Endothelial cell of umbilical vein (primary cell): ENCODE measurements at regions not wholly inside any gene's neighbourhood (a gene's known extent, or its start where the extent isn't known, plus 50 kb on each side); places are given as distances from the start of the nearest gene placed in this dataset.

ENCODE experiments used
- BruUV-seq: library from RNA; stranded (reverse); fragments of 400-500 nt; replicated peaks from 2 replicates; lab custom pipeline; 2021; lab: Mats Ljungman, UMichigan
- CTCF ChIA-PET: fragments of 300-600, 350-600 bp; sonication (Branson Sonifier 250); formaldehyde crosslinking; loops from one replicate; lab custom pipeline; 2021; ENCODE audit warnings: antibody characterized with exemption, inconsistent platforms; lab: Charles Lee
- POLR2A ChIA-PET: fragments of 300-600, 350-600 bp; sonication (Branson Sonifier 250); formaldehyde crosslinking; loops from one replicate; lab custom pipeline; 2021; ENCODE audit warnings: antibody characterized with exemption, inconsistent platforms; lab: Charles Lee
- DNase-seq: peaks from one replicate; pipeline ENCODE4 v3.0.0-alpha.2; 2011; ENCODE audit warnings: low read depth, low spot score
- FAIRE-seq: peaks from 2 replicates; lab custom pipeline; 2011; peaks lifted over from hg19 to GRCh38; lab: Jason Lieb, UNC
- H2AFZ ChIP-seq: 2 replicates; pipeline ENCODE4 v1.6.0; 2012; ENCODE audit warnings: low read depth, low read length, control low read depth, inconsistent platforms
- H3K27ac ChIP-seq: 2 replicates; pipeline ENCODE4 v1.5.1; 2011; ENCODE audit warnings: low read depth, mild to moderate bottlenecking, control low read depth, low read length, moderate library complexity; ENCODE audit not compliant: insufficient read depth
- H3K27me3 ChIP-seq, 2 experiments: 2 replicates each; pipeline versions ENCODE4 v1.6.0 to v1.6.1; 2011; ENCODE audit warnings: low read length in 2 of 2, mixed read lengths in 1 of 2; ENCODE audit not compliant: control insufficient read depth in 2 of 2, insufficient read depth in 2 of 2
- H3K36me3 ChIP-seq, 2 experiments: 2 replicates in 1 of 2; 3 replicates in 1 of 2; pipeline ENCODE4 v1.5.1; 2011; ENCODE audit warnings: low read length in 2 of 2, mild to moderate bottlenecking in 1 of 2, moderate library complexity in 1 of 2; ENCODE audit not compliant: control insufficient read depth in 2 of 2, insufficient read depth in 2 of 2; ENCODE audit errors: extremely low read depth in 1 of 2
- H3K4me1 ChIP-seq: 3 replicates; pipeline ENCODE4 v1.5.1; 2011; ENCODE audit warnings: mild to moderate bottlenecking, low read length; ENCODE audit not compliant: control insufficient read depth, insufficient read depth; ENCODE audit errors: extremely low read depth
- H3K4me2 ChIP-seq: 2 replicates; pipeline ENCODE4 v1.6.1; 2011; ENCODE audit warnings: low read length, control low read depth, mixed read lengths; ENCODE audit not compliant: insufficient read depth
- H3K4me3 ChIP-seq, 3 experiments: fragments of 200-600 bp in 1 of 3; sonication (generic), shearing (Covaris generic) in 1 of 3; replicated peaks in 1 of 3; 2 replicates each; pipeline ENCODE4 v1.5.1; 2011 to 2016; ENCODE audit warnings: control low read depth in 3 of 3, low read length in 3 of 3, mild to moderate bottlenecking in 2 of 3, inconsistent platforms in 1 of 3, low read depth in 1 of 3, moderate library complexity in 1 of 3; ENCODE audit not compliant: insufficient read depth in 1 of 3
- H3K79me2 ChIP-seq: 2 replicates; pipeline ENCODE4 v1.6.0; 2012; ENCODE audit warnings: low read length, inconsistent platforms; ENCODE audit not compliant: control insufficient read depth, insufficient read depth
- H3K9ac ChIP-seq: replicated peaks from 2 replicates; pipeline ENCODE3; 2011; ENCODE audit warnings: low read length, control low read depth; ENCODE audit not compliant: insufficient read depth; ENCODE audit errors: extremely low read depth
- H3K9me1 ChIP-seq: replicated peaks from 3 replicates; pipeline ENCODE4 v1.6.0; 2011; ENCODE audit warnings: mild to moderate bottlenecking, low read length; ENCODE audit not compliant: control insufficient read depth, insufficient read depth; ENCODE audit errors: extremely low read depth
- H3K9me3 ChIP-seq: replicated peaks from 2 replicates; pipeline ENCODE4 v1.5.1; 2012; ENCODE audit warnings: low read length, inconsistent platforms; ENCODE audit not compliant: control insufficient read depth, insufficient read depth
- H4K20me1 ChIP-seq: replicated peaks from 2 replicates; pipeline ENCODE3; 2011; ENCODE audit warnings: mild to moderate bottlenecking, low read length; ENCODE audit not compliant: control insufficient read depth, insufficient read depth; ENCODE audit errors: extremely low read depth
- EZH2 ChIP-seq: IDR thresholded peaks from 2 replicates; pipeline ENCODE4 v1.6.1; 2012; ENCODE audit warnings: borderline replicate concordance, low read depth, mild to moderate bottlenecking, moderate library complexity, low read length, inconsistent platforms; ENCODE audit not compliant: severe bottlenecking
- FOS ChIP-seq: IDR thresholded peaks from 2 replicates; pipeline ENCODE4 v1.6.1; 2011; ENCODE audit warnings: mild to moderate bottlenecking, low read length, moderate library complexity, borderline replicate concordance; ENCODE audit not compliant: insufficient read depth
- GATA2 ChIP-seq: IDR thresholded peaks from 2 replicates; pipeline ENCODE4 v1.7.0; 2011; ENCODE audit warnings: low read depth, mild to moderate bottlenecking, moderate library complexity, mixed read lengths, low read length; ENCODE audit not compliant: insufficient read length, insufficient read depth
- JUN ChIP-seq: IDR thresholded peaks from 2 replicates; pipeline ENCODE4 v1.6.1; 2011; ENCODE audit warnings: borderline replicate concordance, low read depth; ENCODE audit not compliant: insufficient read length, insufficient read depth
- MYC ChIP-seq: IDR thresholded peaks from one replicate; pipeline ENCODE4 v1.6.1; 2011; ENCODE audit warnings: mild to moderate bottlenecking, low read depth, low read length
- POLR2A ChIP-seq: IDR thresholded peaks from 2 replicates; pipeline ENCODE4 v1.6.1; 2012; ENCODE audit warnings: low read depth, mild to moderate bottlenecking, control low read depth, low read length
- POLR2AphosphoS5 ChIP-seq: IDR thresholded peaks from 2 replicates; pipeline ENCODE4 v1.6.1; 2012; ENCODE audit warnings: low read depth, mild to moderate bottlenecking, control low read depth, low read length, moderate library complexity; ENCODE audit not compliant: insufficient read depth
- dilution Hi-C: fragments of 300-500 bp; cut with MboI; formaldehyde crosslinking; loops from one replicate; pipeline ENCODE4 v1.15.0; 2019; ENCODE audit warnings: low sequenced_read_pairs; ENCODE audit not compliant: extremely low pct_ligation_motif_present
- intact Hi-C: fragments of 100-400 bp; cut with micrococcal nuclease; formaldehyde crosslinking; loops from one replicate; pipeline ENCODE4 v1.10.0; 2022
- small RNA-seq: library from RNA; depleted of rRNA; stranded (forward); fragments of <200 nt; gene quantifications from one replicate; pipeline ENCODE3, GENCODE V24; 2012; ENCODE audit warnings: low replicate concordance, low read depth; ENCODE audit not compliant: insufficient read depth, insufficient read length
- TF ChIP-seq, protein P1 (sequence below): IDR thresholded peaks from 2 replicates; pipeline ENCODE4 v1.6.1; 2011; ENCODE audit not compliant: insufficient read depth, insufficient read length
- TF ChIP-seq, protein P2 (sequence below), 2 donors: IDR thresholded peaks; 1 replicate in 1 of 2; 2 replicates in 1 of 2; pipeline ENCODE4 v1.5.1; 2011; ENCODE audit warnings: low read length in 2 of 2, mild to moderate bottlenecking in 2 of 2, moderate library complexity in 2 of 2, control low read depth in 1 of 2, inconsistent platforms in 1 of 2, low read depth in 1 of 2; ENCODE audit not compliant: insufficient read depth in 1 of 2; ENCODE audit errors: extremely low read depth in 1 of 2

DNA sequence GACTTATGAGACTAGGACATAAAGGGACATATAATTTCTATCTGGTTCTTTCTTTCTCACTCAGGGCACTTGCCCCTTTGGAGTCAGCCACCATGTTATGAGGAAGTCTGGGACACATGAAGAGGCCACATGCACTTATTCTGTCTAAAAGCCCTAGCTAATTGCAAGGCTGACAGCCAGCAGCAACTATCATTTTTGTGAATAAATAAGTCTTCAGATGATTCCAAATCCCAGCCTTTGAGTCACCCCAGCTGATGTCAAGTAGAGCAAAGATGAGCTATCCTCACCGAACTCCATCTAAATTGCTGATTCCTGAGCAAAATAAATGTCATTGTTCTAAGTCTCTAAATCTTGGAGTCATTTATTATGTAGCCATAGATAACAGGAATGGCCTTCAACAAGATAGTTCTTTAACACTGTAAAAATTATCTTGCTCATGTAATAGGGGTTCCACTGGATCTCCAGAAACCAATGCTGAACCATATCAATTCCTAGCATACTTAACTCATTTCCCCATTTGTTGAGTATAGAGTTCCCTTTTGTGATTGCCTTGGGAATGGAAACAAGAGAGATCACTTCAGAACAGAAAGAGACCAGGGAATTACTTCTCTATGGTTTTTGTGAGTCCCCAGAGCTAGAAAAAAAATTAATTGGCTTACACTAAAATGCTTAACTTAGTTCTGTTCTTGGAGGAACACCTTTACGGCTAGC lies 50.6 kb upstream of the FN1 start:
- Histone ChIP-seq H3K79me2 (no peaks in the 10 kb centered on the region), H3K36me3 (no peaks in the 10 kb centered on the region), H3K4me3 (no peak overlapping the region), H3K27ac (no peak overlapping the region), H3K27me3 (no peaks in the 10 kb centered on the region), H3K9me3 (no peaks in the 10 kb centered on the region), H2AFZ (no peak overlapping the region), H3K9ac (no peak overlapping the region), H3K9me1 (no peaks in the 10 kb centered on the region), H3K4me2 (no peak overlapping the region), H3K4me1 (no peaks in the 10 kb centered on the region), H4K20me1 (no peaks in the 10 kb centered on the region)
- POLR2A ChIA-PET, result no interaction called here
- dilution Hi-C loops (no loop called here), intact Hi-C loops (no loop called here)
- no peak for DNase-seq
- no peak for TF ChIP-seq MYC
- TF ChIP-seq, protein P1, sequence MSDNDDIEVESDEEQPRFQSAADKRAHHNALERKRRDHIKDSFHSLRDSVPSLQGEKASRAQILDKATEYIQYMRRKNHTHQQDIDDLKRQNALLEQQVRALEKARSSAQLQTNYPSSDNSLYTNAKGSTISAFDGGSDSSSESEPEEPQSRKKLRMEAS, result no peak
- TF ChIP-seq POLR2A, result no peak
- TF ChIP-seq, protein P2, sequence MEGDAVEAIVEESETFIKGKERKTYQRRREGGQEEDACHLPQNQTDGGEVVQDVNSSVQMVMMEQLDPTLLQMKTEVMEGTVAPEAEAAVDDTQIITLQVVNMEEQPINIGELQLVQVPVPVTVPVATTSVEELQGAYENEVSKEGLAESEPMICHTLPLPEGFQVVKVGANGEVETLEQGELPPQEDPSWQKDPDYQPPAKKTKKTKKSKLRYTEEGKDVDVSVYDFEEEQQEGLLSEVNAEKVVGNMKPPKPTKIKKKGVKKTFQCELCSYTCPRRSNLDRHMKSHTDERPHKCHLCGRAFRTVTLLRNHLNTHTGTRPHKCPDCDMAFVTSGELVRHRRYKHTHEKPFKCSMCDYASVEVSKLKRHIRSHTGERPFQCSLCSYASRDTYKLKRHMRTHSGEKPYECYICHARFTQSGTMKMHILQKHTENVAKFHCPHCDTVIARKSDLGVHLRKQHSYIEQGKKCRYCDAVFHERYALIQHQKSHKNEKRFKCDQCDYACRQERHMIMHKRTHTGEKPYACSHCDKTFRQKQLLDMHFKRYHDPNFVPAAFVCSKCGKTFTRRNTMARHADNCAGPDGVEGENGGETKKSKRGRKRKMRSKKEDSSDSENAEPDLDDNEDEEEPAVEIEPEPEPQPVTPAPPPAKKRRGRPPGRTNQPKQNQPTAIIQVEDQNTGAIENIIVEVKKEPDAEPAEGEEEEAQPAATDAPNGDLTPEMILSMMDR (IDR thresholded peaks at IDR 0.05; ENCODE audit: extremely low read depth in 1 of 2, insufficient read depth in 1 of 2, low read depth in 1 of 2, low read length in 2 of 2), result no peak
- TF ChIP-seq FOS, result no peak
- TF ChIP-seq POLR2AphosphoS5, result no peak
- TF ChIP-seq EZH2, result no peak
- TF ChIP-seq GATA2, result no peak
- TF ChIP-seq JUN, result no peak
- no TSS peak for BruUV-seq
- CTCF ChIA-PET, result interaction anchor here (1.0 to 1.7 kb wide), 2 partner anchors 12 to 32 kb away, joined by 3 to 4 read pairs; no protein-coding TSS in a partner anchor
- FAIRE-seq, result no peak

Small RNA genes in the stretch of these regions (small RNA-seq; reads per million reads assigned to genes)
- 1.1 reads per million for gene AC093850.1
